Omental fat pad (tissue), 3 donors: ENCODE measurements at regions not wholly inside any gene's neighbourhood (a gene's known extent, or its start where the extent isn't known, plus 50 kb on each side); places are given as distances from the start of the nearest gene placed in this dataset.

Source experiments
- ATAC-seq: fragments of 150-250 bp; one replicate; pipeline ENCODE4 v1.9.1; 2016; ENCODE audit warnings: mild to moderate bottlenecking, moderate library complexity; ENCODE audit not compliant: low FRiP score
- DNase-seq: peaks from one replicate; pipeline ENCODE4 v3.0.0-alpha.2; 2019; ENCODE audit warnings: low spot score
- CTCF ChIP-seq, 3 donors: fragments of 450-650 bp; IDR thresholded peaks; one replicate each; pipeline ENCODE4 v1.5.1; 2016 to 2017; ENCODE audit warnings: antibody characterized with exemption in 3 of 3, mild to moderate bottlenecking in 3 of 3, moderate library complexity in 2 of 3

- ATAC-seq = no peak
- no peak for DNase-seq
- TF ChIP-seq CTCF (IDR thresholded peaks at IDR 0.05) = no peak
Measured at GRCh38 chr21:43271452-43272020, 102.7 kb downstream of the CRYAA start.

- no peak for DNase-seq
- TF ChIP-seq CTCF (IDR thresholded peaks at IDR 0.05) = no peak
- no peak for ATAC-seq
Measured at GRCh38 chr21:43270800-43271301, 102.0 kb downstream of the CRYAA start.

GRCh38 chr21:43269957-43270705 is 101.3 kb downstream of the CRYAA start:
- no peak for TF ChIP-seq CTCF (IDR thresholded peaks at IDR 0.05)
- ATAC-seq (no peak), DNase-seq (no peak)

- no peak for TF ChIP-seq CTCF (IDR thresholded peaks at IDR 0.05)
- DNase-seq (no peak), ATAC-seq (no peak)
Measured at GRCh38 chr21:43269440-43269839, 100.6 kb downstream of the CRYAA start.

- no peak for TF ChIP-seq CTCF (IDR thresholded peaks at IDR 0.05)
- DNase-seq (no peak), ATAC-seq (no peak)
Measured at GRCh38 chr21:43268804-43269186, 100.0 kb downstream of the CRYAA start.

- ATAC-seq (no peak), DNase-seq (no peak)
- no peak for TF ChIP-seq CTCF (IDR thresholded peaks at IDR 0.05)
Measured at GRCh38 chr21:43268086-43268803, 99.4 kb downstream of the CRYAA start.
